ENCODE measurements at regions not wholly inside any gene's neighbourhood (a gene's known extent, or its start where the extent isn't known, plus 50 kb on each side); places are given as distances from the start of the nearest gene placed in this dataset.
A peak's percentile ranks its signal among the peaks of the same experiment; 100 is the strongest.

- WGBS, 3 donors = 91 to 94% (median 91%) methylated on average over 7 of the region's 7 CpGs
- no peaks in the 10 kb centered on the region for H3K9me3 ChIP-seq
- no peaks in the 10 kb centered on the region for H3K27me3 ChIP-seq
- peak in 2 of 5 donors; percentile 1 to 12 for DNase-seq
- no peak for TF ChIP-seq EP300 (IDR thresholded peaks at IDR 0.05)
- TF ChIP-seq POLR2A (IDR thresholded peaks at IDR 0.05) = no peak
- no peak for TF ChIP-seq CTCF (IDR thresholded peaks at IDR 0.05)
- H3K36me3 ChIP-seq = no peaks in the 10 kb centered on the region
- H3K4me3 ChIP-seq = no peak overlapping the region
- intact Hi-C loops (cut with DNase I) = no loop called here
- no peaks in the 10 kb centered on the region for H3K4me1 ChIP-seq (ENCODE audit: insufficient read depth)
- H3K27ac ChIP-seq = no peak overlapping the region
Observed at GRCh38 chr3:13714251-13714916, 165.5 kb downstream of the FBLN2 start.

DNA sequence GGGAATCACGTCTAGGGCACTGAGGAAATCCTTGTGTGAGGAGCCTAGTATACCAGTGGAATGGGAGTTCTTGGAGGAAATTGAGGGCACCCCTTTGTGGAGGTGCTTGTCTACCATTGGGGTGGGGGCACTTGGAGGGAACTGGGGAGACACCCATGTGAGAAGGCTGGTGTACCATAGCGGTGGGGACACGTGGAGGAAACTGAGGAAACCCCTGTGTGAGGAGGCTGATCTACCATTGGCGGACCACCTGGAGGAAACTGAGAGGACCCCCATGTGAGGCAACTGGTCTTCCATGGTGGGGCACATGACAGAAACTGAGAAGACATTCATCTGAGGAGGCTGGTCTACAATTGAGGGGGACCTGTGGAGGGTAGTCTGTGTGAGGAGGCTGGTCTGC lies 164.5 kb downstream of the FBLN2 start:
- no peak overlapping the region for H3K4me3 ChIP-seq
- no peak for TF ChIP-seq CTCF (IDR thresholded peaks at IDR 0.05)
- no peak for TF ChIP-seq POLR2A (IDR thresholded peaks at IDR 0.05)
- no peak for TF ChIP-seq EP300 (IDR thresholded peaks at IDR 0.05)
- intact Hi-C loops (cut with DNase I) = no loop called here
- H3K9me3 ChIP-seq = no peaks in the 10 kb centered on the region
- H3K4me1 ChIP-seq (ENCODE audit: insufficient read depth) = no peaks in the 10 kb centered on the region
- no peak overlapping the region for H3K27ac ChIP-seq
- WGBS, 3 donors = 81 to 91% (median 86%) methylated on average over 4 of the region's 4 CpGs
- peak in 2 of 5 donors; percentile 2 to 10 for DNase-seq
- no peaks in the 10 kb centered on the region for H3K36me3 ChIP-seq
- no peaks in the 10 kb centered on the region for H3K27me3 ChIP-seq

DNA sequence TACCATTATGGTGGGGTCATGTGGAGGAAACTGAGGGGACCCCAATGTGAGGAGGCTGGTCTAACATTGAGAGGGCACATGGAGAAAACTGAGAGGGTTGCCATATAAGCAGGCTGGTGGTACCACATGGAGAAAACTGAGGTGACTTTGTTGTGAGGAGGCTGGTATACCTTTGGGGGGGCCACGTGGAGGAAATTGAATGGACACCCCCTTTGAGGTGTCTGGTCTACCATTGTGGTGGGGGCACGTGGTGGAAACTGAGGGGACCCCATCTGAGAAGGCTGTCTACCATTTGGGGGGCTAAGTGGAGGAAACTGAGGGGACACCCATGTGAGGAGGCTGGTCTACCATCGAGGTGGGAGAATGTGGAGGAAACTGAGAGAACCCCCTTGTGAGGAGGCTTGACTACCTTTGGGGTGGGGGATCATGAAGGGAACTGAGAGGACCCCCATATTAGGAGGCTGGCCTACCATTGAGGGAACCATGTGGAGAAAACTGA lies 163.8 kb downstream of the FBLN2 start:
- no peaks in the 10 kb centered on the region for H3K27me3 ChIP-seq
- intact Hi-C loops (cut with DNase I) = no loop called here
- 48 to 58% (median 57%) methylated on average over 3 of the region's 3 CpGs for WGBS, 3 donors
- TF ChIP-seq POLR2A (IDR thresholded peaks at IDR 0.05) (no peak), CTCF (IDR thresholded peaks at IDR 0.05) (no peak), EP300 (IDR thresholded peaks at IDR 0.05) (no peak)
- no peaks in the 10 kb centered on the region for H3K4me1 ChIP-seq (ENCODE audit: insufficient read depth)
- peak in 2 of 5 donors; percentile 0 to 2 for DNase-seq
- no peaks in the 10 kb centered on the region for H3K36me3 ChIP-seq
- H3K27ac ChIP-seq = no peak overlapping the region
- H3K4me3 ChIP-seq = no peak overlapping the region
- no peaks in the 10 kb centered on the region for H3K9me3 ChIP-seq

DNA sequence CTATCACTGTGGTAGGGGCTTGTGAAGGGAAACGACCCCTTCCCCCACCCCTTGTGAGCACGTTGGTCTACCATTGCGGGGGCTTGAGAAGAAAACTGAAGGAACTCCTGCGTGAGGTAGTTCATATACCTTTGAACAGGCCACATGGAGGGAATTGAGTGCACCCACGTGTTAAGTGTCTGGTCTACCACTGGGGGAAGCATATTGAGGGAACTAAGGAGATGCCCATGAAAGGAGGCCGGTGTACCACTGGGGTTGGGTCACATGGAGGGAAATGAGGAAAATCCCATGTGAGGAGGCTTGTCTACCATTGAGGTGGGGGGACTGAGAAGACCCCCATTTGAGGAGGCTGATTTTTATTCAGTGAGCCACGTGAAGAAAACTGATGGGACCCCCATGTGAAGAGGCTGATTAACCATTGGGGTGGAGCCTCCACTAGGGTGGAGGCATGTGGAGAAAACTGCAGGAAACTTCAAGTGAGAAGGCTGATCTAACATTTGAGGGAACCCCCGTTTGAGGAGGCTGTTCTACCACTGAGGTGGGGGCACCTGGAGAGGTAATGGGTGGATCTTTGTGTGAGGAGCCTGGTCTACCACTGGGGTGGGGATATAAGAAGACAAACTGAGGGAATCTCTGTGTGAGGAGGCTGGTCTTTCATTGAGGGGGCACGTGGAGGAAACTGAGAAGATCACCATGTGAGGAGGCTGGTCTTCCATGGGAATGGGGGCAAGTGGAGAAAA lies 163.2 kb downstream of the FBLN2 start:
- DNase-seq = no peak
- 62 to 67% (median 62%) methylated on average over 9 of the region's 9 CpGs for WGBS, 3 donors
- Histone ChIP-seq H3K4me3 (no peak overlapping the region), H3K9me3 (no peaks in the 10 kb centered on the region), H3K4me1 (ENCODE audit: insufficient read depth) (no peaks in the 10 kb centered on the region), H3K27ac (no peak overlapping the region), H3K27me3 (no peaks in the 10 kb centered on the region), H3K36me3 (no peaks in the 10 kb centered on the region)
- intact Hi-C loops (cut with DNase I) = no loop called here
- TF ChIP-seq EP300 (IDR thresholded peaks at IDR 0.05) = no peak
- no peak for TF ChIP-seq CTCF (IDR thresholded peaks at IDR 0.05)
- no peak for TF ChIP-seq POLR2A (IDR thresholded peaks at IDR 0.05)
